Stimulated activated CD4-positive, alpha-beta T cell treated with anti-CD3 and anti-CD28 coated beads, TNF-alpha, amount 100 ng/mL, for 4 hours (primary cell): ENCODE measurements at regions not wholly inside any gene's neighbourhood (a gene's known extent, or its start where the extent isn't known, plus 50 kb on each side); places are given as distances from the start of the nearest gene placed in this dataset.
"Not testable (repeated sequence)": the region's sequence is repeated elsewhere in the genome, so short reads cannot be mapped to it uniquely, and the experiment has no call there.

Experiments
- DNase-seq, 3 experiments: peaks; one replicate each; pipeline ENCODE4 v3.0.0-alpha.2; 2020; ENCODE audit warnings: low read depth in 3 of 3

- no peak for DNase-seq
Observed at GRCh38 chrX:5702890-5703289, 525.8 kb downstream of the NLGN4X start.

GRCh38 chrX:5695971-5696370 lies 532.7 kb downstream of the NLGN4X start:
- no peak for DNase-seq

- no peak for DNase-seq
Observed at GRCh38 chrX:5683996-5684395, 544.7 kb downstream of the NLGN4X start.

- no peak for DNase-seq
Observed at GRCh38 chrX:5681159-5681558, 547.5 kb downstream of the NLGN4X start.

- no peak for DNase-seq
Observed at GRCh38 chrX:5674036-5674435, 554.6 kb downstream of the NLGN4X start.

GRCh38 chrX:5672099-5672498 lies 556.6 kb downstream of the NLGN4X start:
- DNase-seq, result no peak

GRCh38 chrX:5666689-5667088 lies 562.0 kb downstream of the NLGN4X start:
- DNase-seq, result not testable (repeated sequence)

GRCh38 chrX:5656544-5656943 lies 572.1 kb downstream of the NLGN4X start:
- DNase-seq, result no peak

GRCh38 chrX:5650904-5651303 lies 577.8 kb downstream of the NLGN4X start:
- DNase-seq, result no peak

GRCh38 chrX:5648941-5649568 lies 579.6 kb downstream of the NLGN4X start:
- no peak for DNase-seq

- no peak for DNase-seq
Observed at GRCh38 chrX:5646818-5647217, 581.8 kb downstream of the NLGN4X start.

GRCh38 chrX:5644776-5645175 lies 583.9 kb downstream of the NLGN4X start:
- no peak for DNase-seq

GRCh38 chrX:5640071-5640470 lies 588.6 kb downstream of the NLGN4X start:
- no peak for DNase-seq

- no peak for DNase-seq
Observed at GRCh38 chrX:5638572-5638971, 590.1 kb downstream of the NLGN4X start.

GRCh38 chrX:5632887-5633286 lies 595.8 kb downstream of the NLGN4X start:
- DNase-seq, result no peak

- DNase-seq, result no peak
Observed at GRCh38 chrX:5632061-5632614, 596.5 kb downstream of the NLGN4X start.

GRCh38 chrX:5617666-5618065 lies 611.0 kb downstream of the NLGN4X start:
- no peak for DNase-seq

GRCh38 chrX:5595570-5595969 lies 633.1 kb downstream of the NLGN4X start:
- DNase-seq, result no peak

- DNase-seq, result no peak
Observed at GRCh38 chrX:5586726-5587125, 641.9 kb downstream of the NLGN4X start.

- DNase-seq, result no peak
Observed at GRCh38 chrX:5575407-5575806, 653.3 kb downstream of the NLGN4X start.

- DNase-seq, result no peak
Observed at GRCh38 chrX:5568934-5569333, 659.7 kb downstream of the NLGN4X start.

- DNase-seq, result no peak
Observed at GRCh38 chrX:5559386-5559785, 669.3 kb downstream of the NLGN4X start.

- DNase-seq, result no peak
Observed at GRCh38 chrX:5549512-5549911, 679.2 kb downstream of the NLGN4X start.

GRCh38 chrX:5537098-5537497 lies 691.6 kb downstream of the NLGN4X start:
- DNase-seq, result no peak
